HG03520 (cell line): ENCODE measurements at regions not wholly inside any gene's neighbourhood (a gene's known extent, or its start where the extent isn't known, plus 50 kb on each side); places are given as distances from the start of the nearest gene placed in this dataset.

Source experiments
- ATAC-seq: cut with Tn5 transposase; IDR thresholded peaks from one replicate; pipeline ENCODE4 v1.9.1; 2021; ENCODE audit warnings: mild to moderate bottlenecking, moderate library complexity; ENCODE audit not compliant: unreplicated experiment

DNA sequence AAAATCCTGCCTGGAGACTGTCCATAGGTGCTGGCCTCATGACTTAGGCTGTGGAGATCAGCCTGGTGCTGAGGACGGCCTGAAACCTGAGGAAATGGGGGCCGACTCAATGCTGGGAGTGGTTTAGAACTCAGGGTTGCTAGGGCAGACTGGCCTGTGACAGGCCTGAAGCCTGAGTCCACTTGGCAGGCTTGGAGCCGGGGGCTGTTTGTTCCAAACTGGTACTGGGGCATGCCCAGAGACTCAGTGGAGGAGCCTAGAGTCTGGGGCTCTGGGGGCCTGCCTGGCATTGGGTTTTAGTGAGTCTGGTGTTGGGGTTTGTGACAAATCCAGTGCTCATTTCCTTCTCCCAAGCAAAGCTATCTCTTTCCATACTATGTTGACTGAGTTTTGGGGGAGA lies 489.7 kb upstream of the CNKSR2 start:
- no peak for ATAC-seq

DNA sequence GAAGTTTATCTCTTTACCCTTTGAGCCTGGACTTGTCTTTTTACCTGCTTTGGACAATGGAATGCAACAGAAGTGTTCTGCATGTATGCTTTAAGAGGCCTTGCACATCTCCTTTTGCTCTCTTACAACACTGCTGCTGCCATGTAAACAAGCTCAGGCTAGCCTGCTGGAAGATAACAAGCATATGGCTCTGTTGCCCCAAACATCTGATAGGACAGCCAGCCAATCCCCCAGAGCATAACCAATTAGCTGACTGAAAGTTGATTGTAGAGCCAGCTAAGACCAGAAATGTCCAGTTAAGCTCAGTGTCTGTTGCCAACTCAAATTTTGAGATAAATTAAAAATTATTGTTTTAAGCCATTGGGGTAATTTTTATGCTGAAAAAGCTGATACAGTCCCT lies 510.6 kb upstream of the CNKSR2 start:
- ATAC-seq: no peak

DNA sequence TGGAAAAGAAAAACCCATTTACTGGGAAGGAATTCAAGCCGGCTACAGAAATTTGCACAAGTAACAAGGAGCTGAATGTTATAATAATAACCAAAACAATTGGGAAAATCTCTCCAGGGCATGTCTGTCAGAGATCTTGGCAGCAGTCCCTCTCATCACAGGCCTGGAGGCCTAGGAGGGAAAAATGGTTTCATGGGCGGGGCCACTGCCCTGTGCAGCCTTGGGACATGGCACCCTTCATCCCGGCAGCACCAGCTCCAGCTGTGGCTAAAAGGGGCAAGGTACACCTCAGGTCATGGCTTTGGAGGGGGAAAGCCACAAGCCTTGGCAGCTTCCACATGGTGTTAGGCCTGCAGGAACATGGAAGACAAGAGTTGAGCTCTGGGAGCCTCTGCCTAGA lies 513.1 kb upstream of the CNKSR2 start:
- no peak for ATAC-seq

DNA sequence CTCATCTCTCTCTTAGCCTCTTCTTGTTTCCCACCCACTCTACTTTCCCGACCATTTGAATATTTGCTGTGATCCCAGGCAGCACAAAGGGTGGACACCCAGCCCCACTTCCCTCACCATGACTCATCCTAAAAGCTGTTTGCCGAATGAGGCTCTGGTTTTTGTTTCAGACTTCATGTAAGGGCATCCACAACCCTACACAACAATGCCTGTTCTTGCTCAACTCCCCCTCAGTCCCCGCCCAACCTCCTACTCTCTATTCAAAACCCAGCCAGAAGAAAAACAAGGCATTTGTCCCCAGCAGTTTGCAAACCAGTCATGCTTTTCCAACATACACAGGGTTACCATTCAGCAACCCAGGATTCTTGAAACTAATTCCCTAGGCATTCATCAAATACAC lies 516.5 kb upstream of the CNKSR2 start:
- no peak for ATAC-seq

DNA sequence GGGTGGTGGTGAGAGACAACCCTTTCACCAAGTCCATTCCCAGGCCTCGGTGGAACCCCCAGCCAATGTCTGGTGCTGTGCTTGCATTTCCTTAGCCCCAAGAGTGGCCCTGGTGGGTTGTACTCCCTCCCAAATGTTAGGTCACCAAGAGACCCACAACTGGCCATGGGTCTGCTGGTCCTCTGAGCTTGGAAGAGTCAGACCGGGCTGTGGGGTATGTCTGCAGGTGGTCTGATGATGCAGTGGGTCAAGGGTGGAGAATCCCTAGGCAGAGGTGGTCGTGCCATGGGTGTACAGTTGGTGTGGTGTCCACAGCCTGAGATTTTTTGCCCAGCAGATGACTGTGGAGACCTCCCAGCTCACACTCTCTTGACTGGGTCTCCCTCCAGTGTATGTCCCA lies 535.7 kb upstream of the CNKSR2 start:
- no peak for ATAC-seq

DNA sequence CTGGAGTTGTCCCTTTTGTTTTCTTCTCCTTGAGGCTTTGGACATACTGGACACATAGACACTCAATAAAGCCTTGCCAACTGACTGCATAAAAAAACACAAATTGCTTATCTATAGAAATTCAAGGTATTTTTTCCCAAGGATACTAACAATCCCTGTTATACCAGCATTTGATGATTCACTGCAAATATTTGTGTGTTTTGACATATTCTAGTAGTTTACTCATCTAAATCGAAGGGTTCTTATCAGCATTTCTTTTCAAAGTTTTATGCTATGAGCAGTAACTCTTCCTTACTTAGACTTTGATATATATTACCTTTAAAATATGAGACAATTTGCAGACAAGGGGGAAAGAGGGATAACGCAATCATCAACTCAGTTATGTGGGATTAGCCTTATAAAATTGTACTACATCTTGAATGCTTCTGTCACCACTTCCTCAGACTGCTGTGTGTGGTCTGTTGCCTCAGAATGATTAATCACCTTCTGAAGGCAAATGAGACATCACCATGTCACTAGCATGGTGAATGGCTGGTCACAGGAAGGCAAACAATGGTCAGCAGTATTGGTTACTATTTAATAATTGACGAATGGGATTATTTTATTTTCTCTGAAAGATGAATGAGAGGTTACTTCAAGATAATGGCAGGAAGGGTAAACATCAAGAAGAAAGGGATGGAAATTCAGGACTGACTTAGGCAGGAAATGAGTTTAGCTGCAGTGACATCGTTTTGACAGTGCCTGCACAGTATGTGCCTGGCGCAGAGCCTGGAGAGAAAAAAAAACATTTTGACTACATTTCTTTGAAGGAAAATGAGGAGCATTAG lies 544.3 kb upstream of the CNKSR2 start:
- no peak for ATAC-seq

DNA sequence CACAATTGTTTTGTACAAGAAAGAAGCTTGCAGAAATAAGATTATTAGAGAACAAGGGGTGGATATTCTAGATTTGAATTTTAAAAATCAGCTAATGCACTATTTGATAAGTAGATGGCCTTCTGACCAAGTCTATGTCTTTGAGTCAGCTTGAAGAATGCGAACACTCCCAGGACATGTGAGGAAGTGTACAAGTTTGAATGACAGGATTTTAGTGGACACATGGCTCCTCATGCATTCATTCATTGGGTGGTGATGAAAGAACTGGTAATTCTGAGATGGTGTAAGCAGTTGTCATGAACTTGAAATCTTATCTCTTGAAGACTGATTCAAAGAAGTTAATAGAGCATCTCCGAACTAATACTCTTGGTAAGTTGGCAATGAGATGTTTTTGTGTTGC lies 548.2 kb upstream of the CNKSR2 start:
- ATAC-seq: no peak

DNA sequence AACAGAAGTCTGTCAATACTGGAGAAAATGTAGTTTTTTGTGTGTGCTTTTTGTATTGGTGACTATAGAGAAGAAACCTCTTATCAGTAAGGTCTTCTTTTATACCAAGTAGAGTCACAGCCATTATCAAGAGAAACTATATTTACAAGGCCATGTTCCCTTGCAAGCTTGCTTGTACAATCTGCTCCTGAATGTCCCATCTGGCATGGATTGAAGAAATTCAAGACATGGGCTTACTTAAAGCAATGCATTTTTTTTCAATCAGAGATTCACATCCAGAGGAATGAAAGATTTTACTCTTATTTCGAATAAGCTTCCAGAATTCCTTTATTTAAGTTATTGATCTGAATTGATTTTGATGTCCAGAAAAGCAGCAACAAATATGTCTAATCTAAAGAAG lies 537.3 kb upstream of the RPS6KA3 start:
- no peak for ATAC-seq

DNA sequence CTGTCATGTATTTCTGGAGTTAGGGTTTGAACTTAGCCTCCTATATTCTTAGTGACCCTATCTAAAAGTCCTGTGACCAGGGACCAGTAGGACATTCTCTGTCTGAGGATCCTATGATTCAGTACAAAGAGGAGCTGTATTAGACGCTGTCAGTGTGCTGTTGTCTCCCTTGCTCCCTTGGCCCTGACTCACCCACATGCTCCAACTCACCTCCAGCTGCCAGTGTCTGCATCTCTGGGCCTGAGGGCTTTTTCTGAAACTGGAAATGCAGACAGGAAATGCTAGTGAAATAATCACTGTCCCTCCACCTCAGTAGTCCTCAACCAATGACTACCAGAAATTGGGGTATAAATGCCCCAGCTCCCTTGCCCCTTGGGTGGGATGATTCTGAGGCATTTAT lies 535.3 kb upstream of the RPS6KA3 start:
- ATAC-seq: no peak

DNA sequence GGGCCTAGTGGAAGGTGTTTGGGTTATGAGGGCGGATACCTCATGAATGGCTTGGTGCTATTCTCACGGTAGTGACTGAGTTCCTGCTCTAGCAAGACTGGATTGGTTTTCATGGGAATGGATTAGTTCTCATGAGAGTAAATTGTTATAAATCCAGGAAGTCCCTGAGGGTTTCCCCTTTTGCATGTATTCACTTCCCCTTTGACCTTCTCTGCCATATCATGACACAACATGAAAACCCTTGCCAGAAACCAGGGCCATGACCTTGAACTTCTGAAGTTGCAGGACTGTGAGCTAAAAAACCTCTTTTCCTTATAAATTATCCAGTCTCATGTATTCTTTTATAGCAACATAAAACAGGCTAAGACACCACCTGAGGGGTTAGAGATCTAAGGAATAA lies 529.7 kb upstream of the RPS6KA3 start:
- ATAC-seq: no peak

DNA sequence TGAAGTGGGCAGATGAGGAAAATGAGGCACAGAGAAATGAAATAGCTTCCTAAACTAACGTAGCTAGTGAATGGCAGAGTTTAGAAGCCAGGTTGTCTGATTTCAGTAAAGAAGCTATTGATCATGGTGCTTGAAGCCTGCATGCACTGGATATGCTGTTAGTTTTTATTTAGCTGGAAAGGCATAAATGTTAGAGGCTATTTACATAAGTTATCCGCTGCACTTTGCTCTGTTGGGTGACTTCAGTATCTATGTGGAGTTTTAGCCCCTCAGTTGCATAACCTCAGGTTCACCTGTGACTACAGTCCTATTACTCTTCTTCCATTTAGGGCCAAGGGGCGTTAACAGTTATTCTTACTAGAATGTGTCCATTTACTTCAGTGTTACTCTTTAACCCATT lies 522.4 kb upstream of the RPS6KA3 start:
- ATAC-seq: no peak

DNA sequence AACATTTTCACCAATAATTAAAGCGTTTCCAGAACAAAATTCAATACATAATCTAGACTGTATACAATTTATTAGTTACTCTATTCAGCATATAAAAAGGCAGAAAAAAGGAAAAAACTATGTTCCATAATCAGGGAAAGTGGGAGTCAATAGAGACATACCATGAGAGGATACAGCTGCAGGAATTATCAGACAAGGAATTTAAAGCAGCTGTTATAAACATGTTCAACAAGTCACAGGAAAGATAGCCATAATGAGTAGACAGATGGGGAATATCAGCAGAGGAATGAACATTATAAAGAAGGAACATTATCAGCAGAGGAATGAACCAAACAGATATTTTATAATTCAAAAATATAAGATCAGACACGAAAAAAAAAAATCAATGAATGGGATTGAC lies 500.6 kb upstream of the RPS6KA3 start:
- no peak for ATAC-seq

DNA sequence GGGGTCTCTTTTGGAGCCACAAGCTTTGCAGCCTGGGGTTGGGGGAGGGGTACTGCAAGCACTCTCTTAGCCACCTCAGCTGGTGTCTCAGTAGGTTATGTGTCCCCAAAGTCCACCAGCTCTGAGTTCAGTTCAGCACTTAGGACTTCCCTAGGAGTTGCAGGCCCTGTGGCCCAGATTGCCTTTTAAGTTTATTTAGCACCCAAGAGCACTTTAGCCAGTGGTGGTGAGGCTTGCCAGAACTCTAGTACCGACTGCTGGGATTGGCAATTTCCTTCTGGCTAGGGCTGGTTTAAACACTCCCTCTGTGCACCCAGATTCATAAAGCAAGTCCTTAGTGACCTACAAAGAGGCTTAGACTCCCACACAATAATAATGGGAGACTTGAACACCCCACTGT lies 489.9 kb upstream of the RPS6KA3 start:
- no peak for ATAC-seq

DNA sequence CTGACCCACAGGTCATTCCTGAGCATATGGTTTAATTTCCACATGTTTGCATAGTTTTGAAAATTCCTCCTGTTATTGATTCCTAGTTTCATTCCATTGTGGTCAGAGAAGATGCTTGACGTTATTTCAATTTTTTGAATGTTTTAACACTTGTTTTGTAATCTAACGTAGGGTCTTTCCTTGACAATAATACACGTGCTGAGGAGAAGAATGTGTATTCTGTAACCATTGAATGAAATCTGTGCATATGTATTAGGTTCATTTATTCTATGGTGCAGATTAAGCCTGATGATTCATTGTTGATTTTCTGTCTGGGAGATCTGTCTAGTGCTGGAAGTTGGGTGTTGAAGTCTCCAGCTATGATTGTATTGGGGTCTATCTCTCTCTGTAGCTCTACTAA lies 486.4 kb upstream of the RPS6KA3 start:
- ATAC-seq: no peak

DNA sequence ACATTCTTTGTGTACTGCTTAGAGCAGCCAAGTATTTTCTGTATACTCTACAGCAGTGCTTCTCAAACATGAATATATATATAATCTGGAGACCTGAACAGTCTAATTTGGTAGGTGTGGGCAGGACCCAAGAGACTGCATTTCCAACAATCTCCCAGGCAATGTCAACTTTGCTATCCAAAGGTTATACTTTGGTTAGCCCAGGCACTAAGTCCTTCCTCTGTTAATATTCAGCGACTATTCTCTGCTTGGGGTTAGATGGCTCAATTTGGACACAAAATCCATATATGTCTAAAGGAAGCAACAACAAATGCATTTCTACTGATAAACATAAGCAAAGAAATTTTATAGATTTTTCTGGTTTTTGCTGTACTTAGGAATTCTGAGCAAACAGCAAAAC lies 480.0 kb upstream of the RPS6KA3 start:
- ATAC-seq: no peak

DNA sequence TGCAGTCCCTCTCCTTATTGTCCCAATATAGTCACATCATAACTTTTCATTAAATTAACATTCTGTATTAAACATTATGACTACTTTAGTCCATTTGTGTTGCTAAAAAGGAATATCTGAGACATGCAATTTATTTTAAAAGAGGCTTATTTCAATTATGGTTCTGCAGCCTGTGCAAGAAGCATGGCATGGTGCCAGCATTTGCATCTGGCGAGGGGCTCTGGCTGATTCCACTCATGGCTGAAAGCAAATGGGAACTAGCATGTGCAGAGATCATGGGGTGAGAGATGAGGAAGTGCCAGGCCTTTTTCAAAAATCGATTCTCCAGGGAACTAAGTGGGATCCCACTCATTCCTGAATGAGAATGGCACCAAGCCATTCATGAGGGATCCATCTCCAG lies 476.3 kb upstream of the RPS6KA3 start:
- ATAC-seq: no peak

DNA sequence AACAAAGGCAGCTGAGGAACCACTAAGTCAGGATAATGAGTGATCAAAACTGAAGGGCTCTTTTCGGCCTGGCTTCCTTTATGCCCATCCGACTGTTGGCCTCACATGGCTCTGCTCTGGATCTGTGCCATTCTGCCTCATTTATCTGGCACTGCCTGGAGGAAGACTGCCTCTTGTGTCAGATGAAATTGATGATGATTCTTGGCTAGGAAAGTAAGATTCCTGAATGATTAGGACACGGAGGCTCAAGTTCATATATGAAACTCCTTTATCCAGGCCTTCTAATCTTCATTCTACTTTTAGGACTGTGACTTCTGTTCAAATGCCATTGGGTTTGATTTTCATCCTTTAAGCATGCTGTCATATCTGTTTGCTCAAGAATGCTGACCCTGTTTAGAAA lies 475.4 kb upstream of the RPS6KA3 start:
- ATAC-seq: no peak

DNA sequence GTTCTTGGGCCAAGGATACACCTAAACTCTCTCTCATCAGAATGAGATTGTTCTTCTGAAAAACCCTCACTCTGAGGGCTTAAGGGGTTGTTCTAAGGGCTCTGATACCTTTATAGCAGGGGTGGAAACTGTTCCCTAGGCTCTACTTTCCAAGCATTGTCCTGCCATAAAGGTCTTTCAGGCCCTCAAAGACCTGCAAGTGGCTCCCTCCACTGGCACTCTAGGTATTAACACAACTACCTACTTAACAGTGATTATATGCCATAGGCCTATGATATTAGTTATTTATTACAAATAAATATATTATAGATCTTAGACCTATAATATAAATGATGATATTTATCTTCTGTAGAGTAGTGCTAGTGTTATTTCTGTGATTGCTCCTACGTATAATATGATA lies 473.7 kb upstream of the RPS6KA3 start:
- ATAC-seq: no peak

DNA sequence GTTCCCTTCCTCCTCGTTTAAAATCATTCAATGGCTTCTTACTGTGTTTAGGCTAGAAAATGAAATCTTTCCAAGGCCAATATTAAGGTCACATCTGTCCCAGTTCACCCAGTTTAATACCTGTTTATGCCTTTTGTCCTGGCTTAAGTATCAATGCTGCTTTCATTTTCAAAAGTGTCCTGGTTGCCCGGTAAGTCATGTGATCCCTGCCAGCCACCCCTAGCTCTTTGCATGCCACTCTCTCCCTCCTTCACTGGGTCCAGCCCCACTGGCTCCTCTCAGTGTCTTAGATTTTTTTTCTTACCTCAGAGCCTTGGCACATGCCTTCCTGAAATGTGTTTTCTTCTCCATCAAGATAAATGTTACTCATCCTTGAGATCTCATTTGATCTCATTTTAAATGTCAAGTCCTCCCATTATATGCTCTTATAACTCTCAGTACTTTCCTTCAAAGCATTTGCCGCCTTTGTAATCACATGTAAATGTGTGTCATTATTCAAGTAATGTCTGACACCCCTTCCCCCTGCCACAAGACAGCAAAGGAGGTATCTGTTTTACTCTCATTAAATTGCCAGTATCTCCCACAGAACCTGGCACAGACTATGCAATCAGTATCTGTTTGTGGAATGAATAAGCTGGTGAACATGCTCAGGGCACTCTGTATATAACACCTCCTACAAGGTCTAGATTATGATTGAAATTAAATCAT lies 472.5 kb upstream of the RPS6KA3 start:
- ATAC-seq: no peak

DNA sequence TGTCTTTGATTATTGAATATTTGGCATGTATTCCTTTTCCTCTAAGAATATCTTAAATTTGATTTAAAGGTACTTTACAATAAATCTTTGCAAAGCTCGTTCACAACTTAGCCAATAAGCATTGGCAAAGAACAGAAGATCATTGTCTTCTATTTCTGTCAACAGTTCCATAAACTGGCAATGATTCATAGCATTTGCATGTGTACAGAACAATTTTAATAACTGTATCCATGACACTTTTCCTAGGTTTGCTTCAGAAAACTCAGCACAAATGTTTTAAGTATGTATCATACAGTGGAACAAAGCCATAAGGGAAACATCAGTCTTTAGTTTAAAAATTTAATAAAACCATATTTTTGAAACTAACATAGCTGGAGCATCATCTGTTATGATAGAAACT lies 462.7 kb upstream of the RPS6KA3 start:
- ATAC-seq: no peak

DNA sequence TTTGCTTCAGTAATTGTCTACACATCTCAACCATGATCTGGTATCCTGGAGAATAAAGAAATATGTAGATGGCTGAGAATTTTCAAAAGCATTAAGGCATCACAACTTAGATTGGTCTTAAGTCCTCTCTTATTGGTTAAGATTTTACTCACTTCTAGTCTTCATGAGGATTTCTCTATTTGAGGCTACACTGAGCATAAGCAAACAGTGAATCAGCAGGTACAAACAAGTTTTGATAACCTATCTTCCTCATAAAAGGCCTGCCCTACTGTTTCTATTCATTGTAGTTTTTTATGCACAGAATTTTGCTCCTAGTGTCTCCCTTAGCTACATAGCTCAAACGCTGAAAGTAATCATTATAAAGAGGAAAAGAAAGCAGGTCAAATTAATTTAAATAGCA lies 460.7 kb upstream of the RPS6KA3 start:
- ATAC-seq: no peak

DNA sequence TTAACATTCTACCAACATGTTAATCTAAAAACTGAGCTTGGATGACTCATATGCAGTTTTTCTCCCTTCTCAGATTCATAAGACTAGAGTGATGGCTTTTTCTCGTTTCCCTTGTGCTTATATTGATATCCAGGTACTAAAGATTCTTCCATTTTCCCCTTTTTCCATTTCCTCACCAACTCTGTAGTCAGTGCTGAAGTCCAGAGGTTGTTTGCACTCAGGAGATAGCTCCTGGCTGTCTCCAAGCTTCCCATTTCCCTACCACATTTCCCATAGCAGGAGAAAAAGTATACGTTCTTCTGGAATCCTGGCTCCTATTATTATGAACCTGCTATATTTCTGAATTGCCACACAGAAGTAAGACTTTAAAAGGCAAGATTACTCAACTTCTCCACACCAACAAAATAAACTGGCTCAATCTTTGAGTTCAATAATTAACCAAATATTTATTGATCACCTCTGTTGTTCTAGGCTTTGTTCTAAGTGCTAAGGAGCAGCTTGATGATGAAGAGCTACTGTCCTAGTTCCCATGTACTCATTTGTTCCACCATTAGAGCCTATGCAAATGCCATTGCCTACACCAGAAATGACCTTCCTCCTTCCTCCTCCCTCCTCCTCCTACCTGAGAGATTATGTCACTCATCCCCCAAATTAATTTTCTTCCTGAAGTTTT lies 454.4 kb upstream of the RPS6KA3 start:
- no peak for ATAC-seq
